Spleen (tissue), 11 donors: ENCODE measurements at regions not wholly inside any gene's neighbourhood (a gene's known extent, or its start where the extent isn't known, plus 50 kb on each side); places are given as distances from the start of the nearest gene placed in this dataset.
A peak's percentile ranks its signal among the peaks of the same experiment; 100 is the strongest.

Experiments used
- DNase-seq: peaks from one replicate; pipeline ENCODE4 v3.0.0-alpha.2; 2020
- H3K27ac ChIP-seq, 8 donors: fragments of 200-600 bp; sonication (generic) in 7 of 8; 1 replicate in 4 of 8; 2 replicates in 4 of 8; pipeline versions ENCODE4 v1.5.0 to v1.8.0; 2016 to 2021; ENCODE audit warnings: inconsistent platforms in 4 of 8, mild to moderate bottlenecking in 4 of 8, moderate library complexity in 1 of 8
- H3K27me3 ChIP-seq, 7 donors: fragments of 200-600 bp; sonication (generic) in 6 of 7; replicated peaks in 1 of 7; 1 replicate in 4 of 7; 2 replicates in 3 of 7; pipeline versions ENCODE4 v1.5.0 to v1.8.0; 2016 to 2021; ENCODE audit warnings: inconsistent platforms in 3 of 7, mild to moderate bottlenecking in 1 of 7
- H3K36me3 ChIP-seq, 6 donors: fragments of 200-600 bp; sonication (generic) in 5 of 6; 1 replicate in 4 of 6; 2 replicates in 2 of 6; pipeline versions ENCODE4 v1.5.0 to v1.8.0; 2016 to 2021; ENCODE audit warnings: inconsistent platforms in 2 of 6
- H3K4me1 ChIP-seq, 6 donors: fragments of 200-600 bp; sonication (generic) in 5 of 6; 1 replicate in 3 of 6; 2 replicates in 3 of 6; pipeline versions ENCODE4 v1.5.0 to v1.8.0; 2016 to 2021; ENCODE audit warnings: inconsistent platforms in 3 of 6
- H3K4me3 ChIP-seq, 8 donors: fragments of 200-600 bp; sonication (generic) in 7 of 8; 1 replicate in 4 of 8; 2 replicates in 4 of 8; pipeline versions ENCODE4 v1.5.0 to v1.8.0; 2016 to 2021; ENCODE audit warnings: inconsistent platforms in 4 of 8, mild to moderate bottlenecking in 4 of 8, moderate library complexity in 2 of 8
- H3K9me3 ChIP-seq, 8 donors: fragments of 200-600 bp; sonication (generic) in 7 of 8; 1 replicate in 4 of 8; 2 replicates in 4 of 8; pipeline versions ENCODE4 v1.5.0 to v1.8.0; 2016 to 2021; ENCODE audit warnings: inconsistent platforms in 4 of 8
- CTCF ChIP-seq, 11 experiments: fragments of 200-600 bp in 7 of 11; fragments of 450-650 bp in 4 of 11; sonication (generic) in 4 of 11; IDR thresholded peaks in 8 of 11; conservative IDR thresholded peaks in 3 of 11; 1 replicate in 7 of 11; 2 replicates in 4 of 11; pipeline versions ENCODE4 v1.4.0 to v1.8.0; 2016 to 2021; ENCODE audit warnings: antibody characterized with exemption in 11 of 11, inconsistent platforms in 4 of 11, mild to moderate bottlenecking in 1 of 11
- POLR2A ChIP-seq, 3 donors: fragments of 450-650 bp; IDR thresholded peaks; one replicate each; pipeline ENCODE4 v1.5.1; 2017; ENCODE audit warnings: antibody characterized with exemption in 3 of 3, mild to moderate bottlenecking in 1 of 3
- POLR2AphosphoS5 ChIP-seq, 3 donors: sonication (generic); formaldehyde crosslinking; IDR thresholded peaks; one replicate each; pipeline ENCODE4 v1.5.1; 2017; ENCODE audit warnings: antibody characterized with exemption in 3 of 3
- WGBS, 5 donors: extraction: QIAGEN DNeasy Blood & Tissue Kit in 3 of 5; methylation state at CpG; one replicate each; pipeline versions ENCODE4 v1.1.5 to v1.1.7; 2013 to 2018; 5-methylcytosine and 5-hydroxymethylcytosine counted together
- intact Hi-C: fragments of 100-400 bp; cut with DNase I; formaldehyde crosslinking; loops from one replicate; pipeline ENCODE4 v1.15.0; 2023; ENCODE audit warnings: low total_unique reads
- donor health status: healthy with polysubstance abuse.
- donor health status: DM: no; HTN: no; CAD: no; lungs with moderate emphysema.
- donor health status: DM: no; HTN: no; CAD: no.
- donor health status: Bipolar disorder and iron deficiency.
- donor health status: healthy.
- donor health status: DM: no; HTN: no; CAD: no.
- donor health status: DM: yes; HTN: yes; CAD: no.

GRCh38 chr12:130009961-130010360 is 106.1 kb upstream of the TMEM132D start:
- H3K27ac ChIP-seq = no peak overlapping the region
- 72 to 93% (median 87%) methylated on average over 16 of the region's 16 CpGs for WGBS, 5 donors
- H3K4me1 ChIP-seq = peaks cover 0 to 5% (median 0%) of the 10 kb centered on the region in 6 donors
- peaks cover 0 to 64% (median 0%) of the 10 kb centered on the region in 7 donors for H3K27me3 ChIP-seq
- H3K4me3 ChIP-seq = no peak overlapping the region
- H3K9me3 ChIP-seq = no peaks in the 10 kb centered on the region
- TF ChIP-seq POLR2A (IDR thresholded peaks at IDR 0.05) = no peak
- TF ChIP-seq POLR2AphosphoS5 (IDR thresholded peaks at IDR 0.05) = no peak
- TF ChIP-seq CTCF (IDR thresholded peaks at IDR 0.05 in 8 of 11, conservative IDR thresholded peaks at IDR 0.05 in 3 of 11) = no peak
- no peak for DNase-seq
- intact Hi-C loops = no loop called here
- no peaks in the 10 kb centered on the region for H3K36me3 ChIP-seq

GRCh38 chr12:130011611-130012385 is 108.0 kb upstream of the TMEM132D start:
- H3K36me3 ChIP-seq = no peaks in the 10 kb centered on the region
- H3K27ac ChIP-seq = no peak overlapping the region
- no peak overlapping the region for H3K4me3 ChIP-seq
- no peaks in the 10 kb centered on the region for H3K9me3 ChIP-seq
- no peak for TF ChIP-seq POLR2A (IDR thresholded peaks at IDR 0.05)
- no peak for TF ChIP-seq CTCF (IDR thresholded peaks at IDR 0.05 in 8 of 11, conservative IDR thresholded peaks at IDR 0.05 in 3 of 11)
- no peak for TF ChIP-seq POLR2AphosphoS5 (IDR thresholded peaks at IDR 0.05)
- H3K27me3 ChIP-seq = peaks cover 0 to 82% (median 0%) of the 10 kb centered on the region in 7 donors
- intact Hi-C loops = no loop called here
- DNase-seq = no peak
- 67 to 72% (median 71%) methylated on average over 13 of the region's 13 CpGs for WGBS, 5 donors
- peaks cover 0 to 5% (median 0%) of the 10 kb centered on the region in 6 donors for H3K4me1 ChIP-seq

- H3K4me3 ChIP-seq = no peak overlapping the region
- 13 to 17% (median 15%) methylated on average over 34 to 36 of the region's 36 CpGs for WGBS, 5 donors
- no peaks in the 10 kb centered on the region for H3K36me3 ChIP-seq
- H3K27me3 ChIP-seq = peaks cover 0 to 82% (median 0%) of the 10 kb centered on the region in 7 donors
- intact Hi-C loops = no loop called here
- no peak overlapping the region for H3K27ac ChIP-seq
- H3K9me3 ChIP-seq = no peaks in the 10 kb centered on the region
- H3K4me1 ChIP-seq = peaks cover 0 to 5% (median 0%) of the 10 kb centered on the region in 6 donors
- TF ChIP-seq POLR2AphosphoS5 (IDR thresholded peaks at IDR 0.05) (no peak), CTCF (IDR thresholded peaks at IDR 0.05 in 8 of 11, conservative IDR thresholded peaks at IDR 0.05 in 3 of 11) (peak in 9 of 11 experiments; percentile 6 to 62 (median 42))
- no peak for DNase-seq
These were observed 110.1 kb upstream of the TMEM132D start for GRCh38 chr12:130013771-130014484.

GRCh38 chr12:130014485-130014807 is 110.6 kb upstream of the TMEM132D start:
- Histone ChIP-seq H3K4me1 (peaks cover 0 to 5% (median 0%) of the 10 kb centered on the region in 6 donors), H3K27me3 (peaks cover 0 to 82% (median 0%) of the 10 kb centered on the region in 7 donors)
- intact Hi-C loops = no loop called here

More at GRCh38 chr12:130014485-130014807, 110.6 kb upstream of the TMEM132D start:
- DNase-seq = no peak
- no peaks in the 10 kb centered on the region for H3K9me3 ChIP-seq
- H3K36me3 ChIP-seq = no peaks in the 10 kb centered on the region
- no peak overlapping the region for H3K27ac ChIP-seq
- H3K4me3 ChIP-seq = no peak overlapping the region
- WGBS, 5 donors = 10 to 18% (median 12%) methylated on average over 10 to 11 of the region's 11 CpGs
- TF ChIP-seq CTCF (IDR thresholded peaks at IDR 0.05 in 8 of 11, conservative IDR thresholded peaks at IDR 0.05 in 3 of 11) (no peak), POLR2A (IDR thresholded peaks at IDR 0.05) (no peak), POLR2AphosphoS5 (IDR thresholded peaks at IDR 0.05) (no peak)
